ENCODE measurements at regions not wholly inside any gene's neighbourhood (a gene's known extent, or its start where the extent isn't known, plus 50 kb on each side); places are given as distances from the start of the nearest gene placed in this dataset.

GRCh38 chr11:27786864-27787263, 86.6 kb upstream of the BDNF start:
- 75 to 100% methylated on average over 2 of the region's 2 CpGs for WGBS, 2 donors (ENCODE audit: low coverage in 1 of 2)
- no peaks in the 10 kb centered on the region for H3K27me3 ChIP-seq
- in situ Hi-C loops (cut with MboI; ENCODE audit: low pct_ligation_motif_present in 1 of 4, low pct_unique_long_range_greater_than_20kb in 1 of 4, low sequenced_read_pairs in 3 of 4) = no loop called here

GRCh38 chr11:27786331-27786730, 86.1 kb upstream of the BDNF start:
- intact Hi-C loops (cut with DNase I; ENCODE audit: low total_unique reads) (no loop called here), in situ Hi-C loops (cut with MboI; ENCODE audit: low pct_ligation_motif_present in 1 of 4, low pct_unique_long_range_greater_than_20kb in 1 of 4, low sequenced_read_pairs in 3 of 4) (no loop called here)
- WGBS, 2 donors (ENCODE audit: low coverage in 1 of 2) = 85 to 94% methylated on average over 2 of the region's 2 CpGs
- H3K27me3 ChIP-seq = no peaks in the 10 kb centered on the region
- H3K27ac ChIP-seq = no peak overlapping the region
- TF ChIP-seq POLR2A (IDR thresholded peaks at IDR 0.05) = no peak
- no peak for TF ChIP-seq CTCF (IDR thresholded peaks at IDR 0.05)
- no peak for TF ChIP-seq EP300 (IDR thresholded peaks at IDR 0.05; ENCODE audit: low read depth)
- TF ChIP-seq POLR2AphosphoS5 (IDR thresholded peaks at IDR 0.05) = no peak
- DNase-seq = no peak
- no peak overlapping the region for H3K4me3 ChIP-seq
- H3K9me3 ChIP-seq = no peaks in the 10 kb centered on the region
- no peaks in the 10 kb centered on the region for H3K36me3 ChIP-seq
- H3K4me1 ChIP-seq = no peaks in the 10 kb centered on the region

More at GRCh38 chr11:27786864-27787263, 86.6 kb upstream of the BDNF start:
- no peak overlapping the region for H3K4me3 ChIP-seq
- H3K27ac ChIP-seq = no peak overlapping the region
- H3K4me1 ChIP-seq = no peaks in the 10 kb centered on the region
- no peaks in the 10 kb centered on the region for H3K36me3 ChIP-seq
- H3K9me3 ChIP-seq = no peaks in the 10 kb centered on the region
- TF ChIP-seq CTCF (IDR thresholded peaks at IDR 0.05) (no peak), EP300 (IDR thresholded peaks at IDR 0.05; ENCODE audit: low read depth) (no peak), POLR2A (IDR thresholded peaks at IDR 0.05) (no peak), POLR2AphosphoS5 (IDR thresholded peaks at IDR 0.05) (no peak)
- intact Hi-C loops (cut with DNase I; ENCODE audit: low total_unique reads) = no loop called here
- no peak for DNase-seq

GRCh38 chr11:27783701-27784355, 83.6 kb upstream of the BDNF start:
- DNase-seq = no peak
- Histone ChIP-seq H3K4me3 (no peak overlapping the region), H3K27ac (no peak overlapping the region), H3K36me3 (no peaks in the 10 kb centered on the region), H3K27me3 (no peaks in the 10 kb centered on the region), H3K4me1 (no peaks in the 10 kb centered on the region), H3K9me3 (no peaks in the 10 kb centered on the region)
- intact Hi-C loops (cut with DNase I; ENCODE audit: low total_unique reads) = no loop called here
- in situ Hi-C loops (cut with MboI; ENCODE audit: low pct_ligation_motif_present in 1 of 4, low pct_unique_long_range_greater_than_20kb in 1 of 4, low sequenced_read_pairs in 3 of 4) = no loop called here
- WGBS, 2 donors (ENCODE audit: low coverage in 1 of 2) = 58 to 72% methylated on average over 4 to 5 of the region's 5 CpGs
- TF ChIP-seq EP300 (IDR thresholded peaks at IDR 0.05; ENCODE audit: low read depth) (no peak), POLR2AphosphoS5 (IDR thresholded peaks at IDR 0.05) (no peak), CTCF (IDR thresholded peaks at IDR 0.05) (no peak), POLR2A (IDR thresholded peaks at IDR 0.05) (no peak)

- Histone ChIP-seq H3K4me1 (no peaks in the 10 kb centered on the region), H3K27ac (no peak overlapping the region), H3K27me3 (no peaks in the 10 kb centered on the region), H3K4me3 (no peak overlapping the region), H3K9me3 (no peaks in the 10 kb centered on the region), H3K36me3 (no peaks in the 10 kb centered on the region)
- TF ChIP-seq POLR2A (IDR thresholded peaks at IDR 0.05) = no peak
- no peak for TF ChIP-seq CTCF (IDR thresholded peaks at IDR 0.05)
- TF ChIP-seq EP300 (IDR thresholded peaks at IDR 0.05; ENCODE audit: low read depth) = no peak
- TF ChIP-seq POLR2AphosphoS5 (IDR thresholded peaks at IDR 0.05) = no peak
- DNase-seq = no peak
- intact Hi-C loops (cut with DNase I; ENCODE audit: low total_unique reads) = no loop called here
- 73% methylated on average over 3 of the region's 3 CpGs for WGBS, 2 donors (ENCODE audit: low coverage in 1 of 2)
- in situ Hi-C loops (cut with MboI; ENCODE audit: low pct_ligation_motif_present in 1 of 4, low pct_unique_long_range_greater_than_20kb in 1 of 4, low sequenced_read_pairs in 3 of 4) = no loop called here
Measured at GRCh38 chr11:27777033-27777432, 76.8 kb upstream of the BDNF start.
